Thyroid gland (tissue), 4 donors: ENCODE measurements at regions not wholly inside any gene's neighbourhood (a gene's known extent, or its start where the extent isn't known, plus 50 kb on each side); places are given as distances from the start of the nearest gene placed in this dataset.

Experiments
- DNase-seq, 2 donors: peaks; one replicate each; pipeline ENCODE4 v3.0.0-alpha.2; 2019
- H3K27ac ChIP-seq, 3 donors: fragments of 200-600 bp; sonication (generic); 1 replicate in 2 of 3; 2 replicates in 1 of 3; pipeline ENCODE4 v1.5.1; 2016 to 2019; ENCODE audit warnings: mild to moderate bottlenecking in 1 of 3, moderate library complexity in 1 of 3
- H3K27me3 ChIP-seq: fragments of 200-600 bp; sonication (generic); one replicate; pipeline ENCODE4 v1.5.1; 2019
- H3K36me3 ChIP-seq, 2 donors: fragments of 200-600 bp; sonication (generic); one replicate each; pipeline ENCODE4 v1.5.1; 2016 to 2019
- H3K4me1 ChIP-seq, 2 donors: fragments of 200-600 bp; sonication (generic); one replicate each; pipeline ENCODE4 v1.5.1; 2017 to 2019
- H3K4me3 ChIP-seq, 3 donors: fragments of 200-600 bp; sonication (generic); replicated peaks in 1 of 3; 1 replicate in 2 of 3; 2 replicates in 1 of 3; pipeline ENCODE4 v1.5.1; 2016; ENCODE audit warnings: mild to moderate bottlenecking in 1 of 3
- H3K9me3 ChIP-seq: fragments of 200-600 bp; sonication (generic); one replicate; pipeline ENCODE4 v1.5.1; 2017
- CTCF ChIP-seq, 6 experiments: fragments of 200-600 bp in 3 of 6; fragments of 450-650 bp in 3 of 6; sonication (generic) in 3 of 6; IDR thresholded peaks; one replicate each; pipeline ENCODE4 v1.5.1; 2016 to 2019; ENCODE audit warnings: antibody characterized with exemption in 6 of 6, mild to moderate bottlenecking in 2 of 6, inconsistent platforms in 1 of 6, moderate library complexity in 1 of 6
- POLR2A ChIP-seq, 2 donors: fragments of 450-650 bp; IDR thresholded peaks; one replicate each; pipeline ENCODE4 v1.6.1; 2017; ENCODE audit warnings: antibody characterized with exemption in 2 of 2, mild to moderate bottlenecking in 2 of 2, moderate library complexity in 1 of 2
- WGBS, 2 donors: methylation state at CpG; one replicate each; pipeline ENCODE4 v1.1.5; 2017; 5-methylcytosine and 5-hydroxymethylcytosine counted together
- intact Hi-C: fragments of 100-400 bp; cut with DNase I; formaldehyde crosslinking; loops from one replicate; pipeline ENCODE4 v1.15.1; 2023

DNA sequence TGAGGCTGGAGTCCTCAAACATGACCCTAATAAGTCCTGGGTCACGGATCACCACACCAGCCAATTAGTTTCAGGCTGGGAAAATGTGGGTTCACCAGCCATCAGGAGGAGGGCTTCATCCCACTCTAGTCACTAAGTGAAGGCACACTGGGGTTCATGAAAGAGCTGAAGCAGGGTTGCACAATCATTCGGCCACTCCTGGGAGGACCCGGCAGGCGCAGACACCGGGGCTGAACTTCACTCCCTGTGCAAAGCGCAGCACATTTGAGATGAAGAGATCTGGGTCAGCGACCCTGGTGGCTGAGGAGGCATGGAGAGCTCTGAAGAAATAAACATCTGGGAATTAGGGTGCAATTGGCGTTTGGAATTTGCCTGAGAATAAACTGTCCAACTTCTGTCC lies 684.4 kb upstream of the SALL3 start:
- H3K27me3 ChIP-seq: no peaks in the 10 kb centered on the region
- H3K36me3 ChIP-seq: no peaks in the 10 kb centered on the region
- intact Hi-C loops: no loop called here
- WGBS, 2 donors: 60 to 82% methylated on average over 7 to 8 of the region's 8 CpGs
- TF ChIP-seq CTCF (IDR thresholded peaks at IDR 0.05) (no peak), POLR2A (IDR thresholded peaks at IDR 0.05) (no peak)
- H3K9me3 ChIP-seq: no peaks in the 10 kb centered on the region
- no peak overlapping the region for H3K27ac ChIP-seq
- no peak for DNase-seq
- no peak overlapping the region for H3K4me3 ChIP-seq
- no peaks in the 10 kb centered on the region for H3K4me1 ChIP-seq

DNA sequence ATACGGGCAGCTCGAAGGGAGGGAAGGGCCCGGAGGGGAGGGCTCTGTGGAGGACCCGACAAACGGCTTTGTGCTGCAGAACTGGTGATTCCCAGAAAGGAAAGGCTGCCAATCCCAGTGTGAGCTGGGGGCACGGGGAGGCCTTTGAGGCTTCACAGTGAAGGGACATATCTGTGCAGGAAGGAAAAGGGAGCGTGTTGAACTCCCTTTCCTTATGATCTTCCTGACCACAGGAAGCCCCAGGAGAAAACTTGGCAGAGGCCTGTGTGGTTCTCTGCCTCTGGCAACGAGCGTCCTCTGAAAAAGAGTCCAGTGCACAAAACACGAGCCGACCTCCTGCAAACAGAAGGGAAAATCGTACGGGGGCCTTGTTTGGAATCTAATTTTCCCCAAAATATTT lies 683.5 kb upstream of the SALL3 start:
- 78% methylated on average over 13 of the region's 13 CpGs for WGBS, 2 donors
- Histone ChIP-seq H3K27me3 (no peaks in the 10 kb centered on the region), H3K4me3 (no peak overlapping the region), H3K9me3 (no peaks in the 10 kb centered on the region), H3K4me1 (no peaks in the 10 kb centered on the region), H3K27ac (no peak overlapping the region), H3K36me3 (no peaks in the 10 kb centered on the region)
- intact Hi-C loops: no loop called here
- no peak for TF ChIP-seq CTCF (IDR thresholded peaks at IDR 0.05)
- TF ChIP-seq POLR2A (IDR thresholded peaks at IDR 0.05): no peak
- no peak for DNase-seq

DNA sequence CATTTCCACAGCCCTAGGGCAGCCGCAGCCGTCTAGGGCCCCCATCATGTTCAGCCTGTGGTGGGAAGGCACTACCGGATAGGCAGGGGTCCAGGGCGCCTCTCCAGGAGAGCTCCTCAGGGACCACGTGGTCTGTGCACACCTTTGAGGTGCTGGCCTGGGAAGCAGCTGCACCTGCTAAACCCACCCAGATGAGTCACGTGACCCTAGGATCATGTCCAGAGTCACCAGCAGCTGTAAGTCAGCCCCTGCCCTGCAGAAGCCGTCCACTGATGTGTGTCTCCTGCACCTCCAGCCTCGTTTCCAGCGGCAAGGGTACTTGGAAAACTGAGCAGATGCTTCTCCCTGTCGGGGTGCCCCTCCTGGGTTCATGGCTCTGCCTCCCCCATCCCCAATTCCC lies 682.6 kb upstream of the SALL3 start:
- Histone ChIP-seq H3K27me3 (no peaks in the 10 kb centered on the region), H3K4me1 (no peaks in the 10 kb centered on the region), H3K36me3 (no peaks in the 10 kb centered on the region), H3K27ac (no peak overlapping the region), H3K9me3 (no peaks in the 10 kb centered on the region), H3K4me3 (no peak overlapping the region)
- intact Hi-C loops: no loop called here
- WGBS, 2 donors: 79 to 81% methylated on average over 3 to 10 of the region's 10 CpGs
- DNase-seq: no peak
- TF ChIP-seq CTCF (IDR thresholded peaks at IDR 0.05): no peak
- no peak for TF ChIP-seq POLR2A (IDR thresholded peaks at IDR 0.05)

GRCh38 chr18:78303519-78304191 lies 676.0 kb upstream of the SALL3 start:
- 39% methylated on average over 15 of the region's 15 CpGs for WGBS, 2 donors
- peak; percentile 17 to 22 for DNase-seq
- Histone ChIP-seq H3K27ac (no peak overlapping the region), H3K27me3 (no peaks in the 10 kb centered on the region), H3K36me3 (no peaks in the 10 kb centered on the region), H3K4me1 (no peaks in the 10 kb centered on the region), H3K9me3 (no peaks in the 10 kb centered on the region), H3K4me3 (no peak overlapping the region)
- intact Hi-C loops: no loop called here
- TF ChIP-seq POLR2A (IDR thresholded peaks at IDR 0.05): no peak
- no peak for TF ChIP-seq CTCF (IDR thresholded peaks at IDR 0.05)

- no peak overlapping the region for H3K4me3 ChIP-seq
- no peak for TF ChIP-seq POLR2A (IDR thresholded peaks at IDR 0.05)
- no peak for TF ChIP-seq CTCF (IDR thresholded peaks at IDR 0.05)
- H3K36me3 ChIP-seq: no peaks in the 10 kb centered on the region
- H3K27ac ChIP-seq: no peak overlapping the region
- H3K9me3 ChIP-seq: no peaks in the 10 kb centered on the region
- no peaks in the 10 kb centered on the region for H3K4me1 ChIP-seq
- intact Hi-C loops: no loop called here
- no peak for DNase-seq
- 68 to 75% methylated on average over 25 of the region's 25 CpGs for WGBS, 2 donors
- H3K27me3 ChIP-seq: no peaks in the 10 kb centered on the region
Measured at GRCh38 chr18:78304192-78305164, 675.1 kb upstream of the SALL3 start.
